ENCODE measurements at regions not wholly inside any gene's neighbourhood (a gene's known extent, or its start where the extent isn't known, plus 50 kb on each side); places are given as distances from the start of the nearest gene placed in this dataset.

- no peak overlapping the region for H3K27ac ChIP-seq
- TF ChIP-seq ZFX (IDR thresholded peaks at IDR 0.05) (no peak), CTCF (conservative IDR thresholded peaks at IDR 0.05) (no peak)
Measured at GRCh38 chr16:64250866-64251265, 871.0 kb downstream of the CDH11 start.

- TF ChIP-seq CTCF (conservative IDR thresholded peaks at IDR 0.05) (no peak), ZFX (IDR thresholded peaks at IDR 0.05) (no peak)
- no peak overlapping the region for H3K27ac ChIP-seq
Measured at GRCh38 chr16:64242492-64242891, 879.4 kb downstream of the CDH11 start.

GRCh38 chr16:64240586-64240985 lies 881.3 kb downstream of the CDH11 start:
- TF ChIP-seq ZFX (IDR thresholded peaks at IDR 0.05) = no peak
- TF ChIP-seq CTCF (conservative IDR thresholded peaks at IDR 0.05) = no peak
- H3K27ac ChIP-seq = no peak overlapping the region

GRCh38 chr16:64238571-64238970 lies 883.3 kb downstream of the CDH11 start:
- TF ChIP-seq ZFX (IDR thresholded peaks at IDR 0.05) = no peak
- TF ChIP-seq CTCF (conservative IDR thresholded peaks at IDR 0.05) = no peak
- H3K27ac ChIP-seq = no peak overlapping the region

- TF ChIP-seq ZFX (IDR thresholded peaks at IDR 0.05) (no peak), CTCF (conservative IDR thresholded peaks at IDR 0.05) (no peak)
- H3K27ac ChIP-seq = no peak overlapping the region
Measured at GRCh38 chr16:64236316-64236715, 885.5 kb downstream of the CDH11 start.

- no peak for TF ChIP-seq CTCF (conservative IDR thresholded peaks at IDR 0.05)
- no peak for TF ChIP-seq ZFX (IDR thresholded peaks at IDR 0.05)
- no peak overlapping the region for H3K27ac ChIP-seq
Measured at GRCh38 chr16:64234200-64234599, 887.7 kb downstream of the CDH11 start.

GRCh38 chr16:64225696-64226095 lies 896.2 kb downstream of the CDH11 start:
- H3K27ac ChIP-seq = no peak overlapping the region
- no peak for TF ChIP-seq ZFX (IDR thresholded peaks at IDR 0.05)
- TF ChIP-seq CTCF (conservative IDR thresholded peaks at IDR 0.05) = no peak

All from C4-2B (cell line).